ENCODE measurements at regions not wholly inside any gene's neighbourhood (a gene's known extent, or its start where the extent isn't known, plus 50 kb on each side); places are given as distances from the start of the nearest gene placed in this dataset.
"Not testable (repeated sequence)": the region's sequence is repeated elsewhere in the genome, so short reads cannot be mapped to it uniquely, and the experiment has no call there.

GRCh38 chr9:124084087-124084486 lies 72.5 kb downstream of the LHX2 start:
- no peak overlapping the region for H3K4me3 ChIP-seq (ENCODE audit: low read length)
- DNase-seq = no peak
- no peaks in the 10 kb centered on the region for H4K20me1 ChIP-seq (ENCODE audit: insufficient read depth, low read depth, low read length)
- H3K9me2 ChIP-seq (replicated peaks; ENCODE audit: insufficient read depth, low read length) = no peaks in the 10 kb centered on the region
- no peaks in the 10 kb centered on the region for H3K9me3 ChIP-seq (ENCODE audit: low read length)
- 0 out of 2 replicates have a peak, but pooled peaks cover 2% of the 10 kb centered on the region for H3K27me3 ChIP-seq (ENCODE audit: low read length)
- no peak overlapping the region for H3K9ac ChIP-seq (ENCODE audit: low read length)
- H3K4me2 ChIP-seq (ENCODE audit: low read depth, low read length, poor library complexity, severe bottlenecking) = no peak overlapping the region
- H2AFZ ChIP-seq (ENCODE audit: low read length) = no peak overlapping the region
- peaks cover 7% of the 10 kb centered on the region for H3K4me1 ChIP-seq (ENCODE audit: low read length)
- no peak overlapping the region for H3K27ac ChIP-seq (ENCODE audit: low read length)
- no peaks in the 10 kb centered on the region for H3K79me2 ChIP-seq (ENCODE audit: low read length)
- H3K36me3 ChIP-seq (ENCODE audit: insufficient read depth, low read length) = no peaks in the 10 kb centered on the region

DNA sequence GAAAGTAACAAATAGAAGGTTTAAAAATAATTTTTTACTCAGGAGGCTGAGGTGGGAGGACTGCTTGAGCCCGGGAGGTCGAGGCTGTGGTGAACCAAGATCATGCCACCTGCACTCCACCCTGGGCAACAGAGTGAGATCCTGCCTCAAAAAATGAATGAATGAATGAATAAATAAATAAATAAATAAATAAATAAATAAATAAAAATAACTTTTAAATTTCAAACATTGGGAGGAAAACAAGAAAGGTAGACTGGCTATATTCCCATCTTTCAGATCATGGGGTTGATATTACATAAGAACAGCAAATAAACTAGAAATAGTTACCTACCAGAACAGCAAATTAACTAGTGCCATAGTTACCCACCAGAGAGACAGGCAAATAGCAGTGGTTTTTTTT lies 75.7 kb downstream of the LHX2 start:
- Histone ChIP-seq H3K36me3 (ENCODE audit: insufficient read depth, low read length) (no peaks in the 10 kb centered on the region), H3K4me1 (ENCODE audit: low read length) (peaks cover 9% of the 10 kb centered on the region), H3K9me3 (ENCODE audit: low read length) (no peaks in the 10 kb centered on the region), H3K4me2 (ENCODE audit: low read depth, low read length, poor library complexity, severe bottlenecking) (no peak overlapping the region), H3K27me3 (ENCODE audit: low read length) (0 out of 2 replicates have a peak, but pooled peaks cover 2% of the 10 kb centered on the region), H3K4me3 (ENCODE audit: low read length) (no peak overlapping the region), H3K27ac (ENCODE audit: low read length) (no peak overlapping the region), H2AFZ (ENCODE audit: low read length) (no peak overlapping the region), H3K79me2 (ENCODE audit: low read length) (no peaks in the 10 kb centered on the region), H3K9me2 (replicated peaks; ENCODE audit: insufficient read depth, low read length) (no peaks in the 10 kb centered on the region), H3K9ac (ENCODE audit: low read length) (no peak overlapping the region), H4K20me1 (ENCODE audit: insufficient read depth, low read depth, low read length) (no peaks in the 10 kb centered on the region)
- no peak for DNase-seq

DNA sequence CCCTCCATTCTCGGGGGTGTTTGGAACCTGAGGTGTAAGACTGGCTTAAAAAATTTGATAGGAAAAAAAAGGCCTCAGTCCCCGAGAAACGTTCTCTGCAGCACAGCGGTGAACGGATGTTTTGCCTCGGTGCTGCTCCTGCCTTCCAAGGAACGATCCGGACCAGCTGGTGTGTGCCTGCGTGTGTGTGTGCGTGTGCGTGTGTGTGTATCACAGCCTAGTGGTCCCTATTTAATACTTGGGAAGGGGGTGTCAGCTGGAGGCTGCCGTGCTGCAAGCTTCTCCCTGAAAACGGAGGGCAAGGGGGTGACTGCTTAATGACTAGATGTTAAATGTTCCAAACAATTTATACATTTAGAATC lies 76.9 kb downstream of the LHX2 start:
- Histone ChIP-seq H3K9ac (ENCODE audit: low read length) (no peak overlapping the region), H3K4me1 (ENCODE audit: low read length) (peaks cover 9% of the 10 kb centered on the region), H2AFZ (ENCODE audit: low read length) (peak overlapping the region; percentile 14; the same call in 1 of the 2 replicates), H3K27ac (ENCODE audit: low read length) (no peak overlapping the region), H3K9me3 (ENCODE audit: low read length) (no peaks in the 10 kb centered on the region), H3K4me2 (ENCODE audit: low read depth, low read length, poor library complexity, severe bottlenecking) (no peak overlapping the region), H4K20me1 (ENCODE audit: insufficient read depth, low read depth, low read length) (no peaks in the 10 kb centered on the region), H3K36me3 (ENCODE audit: insufficient read depth, low read length) (no peaks in the 10 kb centered on the region), H3K79me2 (ENCODE audit: low read length) (no peaks in the 10 kb centered on the region), H3K4me3 (ENCODE audit: low read length) (no peak overlapping the region), H3K27me3 (ENCODE audit: low read length) (0 out of 2 replicates have a peak, but pooled peaks cover 2% of the 10 kb centered on the region), H3K9me2 (replicated peaks; ENCODE audit: insufficient read depth, low read length) (no peaks in the 10 kb centered on the region)
- no peak for DNase-seq

DNA sequence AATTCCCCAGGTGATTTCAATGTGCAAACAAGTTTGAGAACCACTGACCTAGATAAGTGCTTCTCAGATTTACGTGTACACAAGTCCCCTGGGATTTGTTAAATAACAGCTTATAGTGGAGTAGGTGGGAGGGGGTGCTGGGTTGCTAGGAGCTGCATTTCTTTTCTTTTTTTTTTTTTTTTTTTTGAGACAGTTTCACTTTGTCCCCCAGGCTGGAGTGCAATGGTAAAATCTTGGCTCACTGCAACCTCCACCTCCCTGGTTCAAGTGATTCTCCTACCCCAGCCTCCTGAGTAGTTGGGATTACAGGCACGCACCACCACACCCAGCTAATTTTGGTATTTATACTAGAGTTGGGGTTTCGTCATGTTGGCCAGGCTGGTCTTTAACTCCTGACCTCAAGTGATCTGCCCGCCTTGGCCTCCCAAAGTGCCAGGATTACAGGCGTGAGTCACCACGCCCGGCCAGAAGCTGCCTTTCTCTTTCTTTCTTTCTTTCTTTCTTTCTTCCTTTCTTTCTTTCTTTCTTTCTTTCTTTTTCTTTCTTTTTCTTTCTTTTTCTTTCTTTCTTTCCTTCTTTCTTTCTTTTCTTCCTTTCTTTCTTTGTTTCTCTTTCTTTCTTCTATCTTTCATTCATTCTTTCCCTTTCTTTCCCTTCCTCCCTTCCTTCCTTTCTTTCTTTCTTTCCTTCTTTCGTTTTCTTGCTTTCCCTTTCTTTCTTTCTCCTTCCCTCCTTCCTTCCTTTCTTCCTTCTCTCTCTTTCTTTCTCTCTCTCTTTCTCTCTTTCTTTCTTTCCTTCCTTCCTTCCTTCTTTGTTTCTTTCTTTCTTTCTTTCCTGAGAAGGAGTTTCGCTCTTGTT lies 78.3 kb downstream of the LHX2 start:
- not testable (repeated sequence) for H3K27me3 ChIP-seq (ENCODE audit: low read length); H3K9me2 ChIP-seq (replicated peaks; ENCODE audit: insufficient read depth, low read length); H3K4me1 ChIP-seq (ENCODE audit: low read length); H3K9ac ChIP-seq (ENCODE audit: low read length); H2AFZ ChIP-seq (ENCODE audit: low read length); H3K9me3 ChIP-seq (ENCODE audit: low read length); H3K27ac ChIP-seq (ENCODE audit: low read length); H3K36me3 ChIP-seq (ENCODE audit: insufficient read depth, low read length); H3K4me3 ChIP-seq (ENCODE audit: low read length); DNase-seq; H3K79me2 ChIP-seq (ENCODE audit: low read length); H3K4me2 ChIP-seq (ENCODE audit: low read depth, low read length, poor library complexity, severe bottlenecking); H4K20me1 ChIP-seq (ENCODE audit: insufficient read depth, low read depth, low read length)

- DNase-seq = no peak
- no peaks in the 10 kb centered on the region for H3K36me3 ChIP-seq (ENCODE audit: insufficient read depth, low read length)
- H3K79me2 ChIP-seq (ENCODE audit: low read length) = no peaks in the 10 kb centered on the region
- H3K9ac ChIP-seq (ENCODE audit: low read length) = no peak overlapping the region
- H3K9me3 ChIP-seq (ENCODE audit: low read length) = no peaks in the 10 kb centered on the region
- H4K20me1 ChIP-seq (ENCODE audit: insufficient read depth, low read depth, low read length) = no peaks in the 10 kb centered on the region
- H3K4me3 ChIP-seq (ENCODE audit: low read length) = no peak overlapping the region
- no peaks in the 10 kb centered on the region for H3K4me1 ChIP-seq (ENCODE audit: low read length)
- no peaks in the 10 kb centered on the region for H3K27me3 ChIP-seq (ENCODE audit: low read length)
- no peak overlapping the region for H3K4me2 ChIP-seq (ENCODE audit: low read depth, low read length, poor library complexity, severe bottlenecking)
- H3K27ac ChIP-seq (ENCODE audit: low read length) = no peak overlapping the region
- H3K9me2 ChIP-seq (replicated peaks; ENCODE audit: insufficient read depth, low read length) = no peaks in the 10 kb centered on the region
- H2AFZ ChIP-seq (ENCODE audit: low read length) = no peak overlapping the region
Measured at GRCh38 chr9:124098141-124098905, 86.8 kb downstream of the LHX2 start.

- Histone ChIP-seq H3K9me3 (ENCODE audit: low read length) (no peaks in the 10 kb centered on the region), H3K4me1 (ENCODE audit: low read length) (no peaks in the 10 kb centered on the region), H4K20me1 (ENCODE audit: insufficient read depth, low read depth, low read length) (no peaks in the 10 kb centered on the region), H3K27me3 (ENCODE audit: low read length) (no peaks in the 10 kb centered on the region), H3K4me3 (ENCODE audit: low read length) (no peak overlapping the region), H2AFZ (ENCODE audit: low read length) (no peak overlapping the region), H3K79me2 (ENCODE audit: low read length) (no peaks in the 10 kb centered on the region), H3K4me2 (ENCODE audit: low read depth, low read length, poor library complexity, severe bottlenecking) (no peak overlapping the region), H3K9ac (ENCODE audit: low read length) (no peak overlapping the region), H3K9me2 (replicated peaks; ENCODE audit: insufficient read depth, low read length) (no peaks in the 10 kb centered on the region), H3K36me3 (ENCODE audit: insufficient read depth, low read length) (no peaks in the 10 kb centered on the region), H3K27ac (ENCODE audit: low read length) (no peak overlapping the region)
- DNase-seq = peak; percentile 31
Measured at GRCh38 chr9:124099860-124100259, 88.3 kb downstream of the LHX2 start.

DNA sequence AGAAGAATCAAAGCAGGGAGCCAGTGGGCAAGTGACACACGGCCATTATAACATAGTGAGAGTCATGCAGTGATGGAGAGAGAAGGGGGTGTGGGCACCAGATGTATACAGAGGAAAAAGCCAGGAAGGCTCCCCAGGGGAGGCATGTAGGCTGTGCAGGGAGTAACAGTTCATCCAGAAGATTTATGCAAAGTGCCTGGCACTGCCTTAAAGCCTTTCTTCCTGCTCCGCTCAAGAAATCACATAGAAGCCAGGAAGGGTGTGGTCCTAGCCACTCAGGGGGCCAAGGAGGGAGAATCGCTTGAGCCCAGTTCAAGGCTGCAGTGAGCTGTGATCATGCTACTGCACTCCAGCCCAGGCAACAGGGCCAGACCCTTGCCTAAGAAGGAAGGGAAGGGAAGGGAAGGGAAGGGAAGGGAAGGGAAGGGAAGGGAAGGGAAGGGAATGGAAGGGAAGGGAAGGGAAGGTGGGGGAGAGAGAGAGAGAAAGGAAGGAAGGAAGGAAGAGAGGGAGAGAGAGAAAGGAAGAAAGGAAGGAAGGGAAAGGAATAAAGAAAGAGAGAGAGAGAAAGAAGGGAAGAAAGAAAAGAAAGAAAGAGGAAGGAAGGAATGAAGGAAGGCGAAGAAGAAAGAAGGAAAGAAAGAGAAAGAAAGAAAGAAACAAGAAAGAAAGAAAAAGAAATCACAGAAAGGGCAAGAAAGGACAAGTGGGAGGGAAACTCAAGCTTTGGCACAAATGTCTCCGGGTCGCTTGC lies 89.8 kb downstream of the LHX2 start:
- no peaks in the 10 kb centered on the region for H3K27me3 ChIP-seq (ENCODE audit: low read length)
- no peak overlapping the region for H3K4me2 ChIP-seq (ENCODE audit: low read depth, low read length, poor library complexity, severe bottlenecking)
- no peaks in the 10 kb centered on the region for H3K9me3 ChIP-seq (ENCODE audit: low read length)
- no peak overlapping the region for H2AFZ ChIP-seq (ENCODE audit: low read length)
- H3K9ac ChIP-seq (ENCODE audit: low read length) = no peak overlapping the region
- H3K4me3 ChIP-seq (ENCODE audit: low read length) = no peak overlapping the region
- H3K4me1 ChIP-seq (ENCODE audit: low read length) = no peaks in the 10 kb centered on the region
- H4K20me1 ChIP-seq (ENCODE audit: insufficient read depth, low read depth, low read length) = no peaks in the 10 kb centered on the region
- no peaks in the 10 kb centered on the region for H3K9me2 ChIP-seq (replicated peaks; ENCODE audit: insufficient read depth, low read length)
- H3K36me3 ChIP-seq (ENCODE audit: insufficient read depth, low read length) = no peaks in the 10 kb centered on the region
- H3K27ac ChIP-seq (ENCODE audit: low read length) = no peak overlapping the region
- no peak for DNase-seq
- H3K79me2 ChIP-seq (ENCODE audit: low read length) = no peaks in the 10 kb centered on the region

- DNase-seq = no peak
- Histone ChIP-seq H3K9ac (ENCODE audit: low read length) (no peak overlapping the region), H3K27ac (ENCODE audit: low read length) (no peak overlapping the region), H3K36me3 (ENCODE audit: insufficient read depth, low read length) (no peaks in the 10 kb centered on the region), H4K20me1 (ENCODE audit: insufficient read depth, low read depth, low read length) (no peaks in the 10 kb centered on the region), H3K4me1 (ENCODE audit: low read length) (no peaks in the 10 kb centered on the region), H3K9me2 (replicated peaks; ENCODE audit: insufficient read depth, low read length) (no peaks in the 10 kb centered on the region), H3K27me3 (ENCODE audit: low read length) (no peaks in the 10 kb centered on the region), H3K79me2 (ENCODE audit: low read length) (no peaks in the 10 kb centered on the region), H3K4me3 (ENCODE audit: low read length) (no peak overlapping the region), H2AFZ (ENCODE audit: low read length) (no peak overlapping the region), H3K9me3 (ENCODE audit: low read length) (no peaks in the 10 kb centered on the region), H3K4me2 (ENCODE audit: low read depth, low read length, poor library complexity, severe bottlenecking) (no peak overlapping the region)
Measured at GRCh38 chr9:124101969-124102345, 90.4 kb downstream of the LHX2 start.

All from Karpas-422 (cell line).